ENCODE measurements at regions not wholly inside any gene's neighbourhood (a gene's known extent, or its start where the extent isn't known, plus 50 kb on each side); places are given as distances from the start of the nearest gene placed in this dataset.

- DNase-seq (ENCODE audit: low read depth, low spot score) = no peak
- no peak for TF ChIP-seq YY1 (IDR thresholded peaks at IDR 0.05; ENCODE audit: insufficient read depth, insufficient read length)
- TF ChIP-seq SUZ12 (IDR thresholded peaks at IDR 0.05; ENCODE audit: extremely low read depth, insufficient read depth, insufficient read length) = no peak
Measured at GRCh38 chr6:91877994-91878393, 1291.1 kb upstream of the MAP3K7 start.

GRCh38 chr6:91874971-91875370 is 1288.1 kb upstream of the MAP3K7 start:
- DNase-seq (ENCODE audit: low read depth, low spot score) = no peak
- TF ChIP-seq YY1 (IDR thresholded peaks at IDR 0.05; ENCODE audit: insufficient read depth, insufficient read length) (no peak), ZNF274 (IDR thresholded peaks at IDR 0.05; ENCODE audit: low read depth, low read length) (no peak), SUZ12 (IDR thresholded peaks at IDR 0.05; ENCODE audit: extremely low read depth, insufficient read depth, insufficient read length) (no peak)
- Histone ChIP-seq H3K4me1 (ENCODE audit: insufficient read depth, insufficient read length) (no peaks in the 10 kb centered on the region), H3K9ac (ENCODE audit: insufficient read length, low read depth) (no peak overlapping the region), H3K36me3 (ENCODE audit: insufficient read depth, insufficient read length, low read length) (no peaks in the 10 kb centered on the region), H3K4me3 (ENCODE audit: insufficient read length, low read depth) (no peak overlapping the region), H3K9me3 (ENCODE audit: insufficient read depth, low read length) (no peaks in the 10 kb centered on the region), H3K27me3 (ENCODE audit: insufficient read depth, insufficient read length) (no peaks in the 10 kb centered on the region)

More at GRCh38 chr6:91877994-91878393, 1291.1 kb upstream of the MAP3K7 start:
- Histone ChIP-seq H3K36me3 (ENCODE audit: insufficient read depth, insufficient read length, low read length) (no peaks in the 10 kb centered on the region), H3K27me3 (ENCODE audit: insufficient read depth, insufficient read length) (no peaks in the 10 kb centered on the region), H3K4me3 (ENCODE audit: insufficient read length, low read depth) (no peak overlapping the region), H3K9me3 (ENCODE audit: insufficient read depth, low read length) (no peaks in the 10 kb centered on the region), H3K4me1 (ENCODE audit: insufficient read depth, insufficient read length) (no peaks in the 10 kb centered on the region), H3K9ac (ENCODE audit: insufficient read length, low read depth) (no peak overlapping the region)

GRCh38 chr6:91868539-91869202 is 1281.8 kb upstream of the MAP3K7 start:
- no peaks in the 10 kb centered on the region for H3K27me3 ChIP-seq (ENCODE audit: insufficient read depth, insufficient read length)
- DNase-seq (ENCODE audit: low read depth, low spot score) = no peak
- no peak for TF ChIP-seq YY1 (IDR thresholded peaks at IDR 0.05; ENCODE audit: insufficient read depth, insufficient read length)
- TF ChIP-seq SUZ12 (IDR thresholded peaks at IDR 0.05; ENCODE audit: extremely low read depth, insufficient read depth, insufficient read length) = no peak
- no peak for TF ChIP-seq ZNF274 (IDR thresholded peaks at IDR 0.05; ENCODE audit: low read depth, low read length)
- no peak overlapping the region for H3K4me3 ChIP-seq (ENCODE audit: insufficient read length, low read depth)
- no peak overlapping the region for H3K9ac ChIP-seq (ENCODE audit: insufficient read length, low read depth)
- H3K36me3 ChIP-seq (ENCODE audit: insufficient read depth, insufficient read length, low read length) = no peaks in the 10 kb centered on the region
- no peaks in the 10 kb centered on the region for H3K4me1 ChIP-seq (ENCODE audit: insufficient read depth, insufficient read length)
- H3K9me3 ChIP-seq (ENCODE audit: insufficient read depth, low read length) = no peaks in the 10 kb centered on the region

- Histone ChIP-seq H3K4me1 (ENCODE audit: insufficient read depth, insufficient read length) (no peaks in the 10 kb centered on the region), H3K9me3 (ENCODE audit: insufficient read depth, low read length) (no peaks in the 10 kb centered on the region), H3K27me3 (ENCODE audit: insufficient read depth, insufficient read length) (no peaks in the 10 kb centered on the region), H3K9ac (ENCODE audit: insufficient read length, low read depth) (no peak overlapping the region), H3K36me3 (ENCODE audit: insufficient read depth, insufficient read length, low read length) (no peaks in the 10 kb centered on the region), H3K4me3 (ENCODE audit: insufficient read length, low read depth) (no peak overlapping the region)
- no peak for DNase-seq (ENCODE audit: low read depth, low spot score)
- TF ChIP-seq YY1 (IDR thresholded peaks at IDR 0.05; ENCODE audit: insufficient read depth, insufficient read length) (no peak), SUZ12 (IDR thresholded peaks at IDR 0.05; ENCODE audit: extremely low read depth, insufficient read depth, insufficient read length) (no peak), ZNF274 (IDR thresholded peaks at IDR 0.05; ENCODE audit: low read depth, low read length) (no peak)
Measured at GRCh38 chr6:91865889-91866288, 1279.0 kb upstream of the MAP3K7 start.

GRCh38 chr6:91864911-91865310 is 1278.0 kb upstream of the MAP3K7 start:
- DNase-seq (ENCODE audit: low read depth, low spot score) = no peak

GRCh38 chr6:91860541-91861335 is 1273.9 kb upstream of the MAP3K7 start:
- TF ChIP-seq ZNF274 (IDR thresholded peaks at IDR 0.05; ENCODE audit: low read depth, low read length) = no peak
- TF ChIP-seq YY1 (IDR thresholded peaks at IDR 0.05; ENCODE audit: insufficient read depth, insufficient read length) = no peak
- no peak for TF ChIP-seq SUZ12 (IDR thresholded peaks at IDR 0.05; ENCODE audit: extremely low read depth, insufficient read depth, insufficient read length)
- no peaks in the 10 kb centered on the region for H3K36me3 ChIP-seq (ENCODE audit: insufficient read depth, insufficient read length, low read length)
- no peaks in the 10 kb centered on the region for H3K9me3 ChIP-seq (ENCODE audit: insufficient read depth, low read length)
- no peak overlapping the region for H3K4me3 ChIP-seq (ENCODE audit: insufficient read length, low read depth)
- H3K9ac ChIP-seq (ENCODE audit: insufficient read length, low read depth) = no peak overlapping the region
- no peaks in the 10 kb centered on the region for H3K4me1 ChIP-seq (ENCODE audit: insufficient read depth, insufficient read length)
- H3K27me3 ChIP-seq (ENCODE audit: insufficient read depth, insufficient read length) = no peaks in the 10 kb centered on the region
- DNase-seq (ENCODE audit: low read depth, low spot score) = no peak

More at GRCh38 chr6:91864911-91865310, 1278.0 kb upstream of the MAP3K7 start:
- no peaks in the 10 kb centered on the region for H3K9me3 ChIP-seq (ENCODE audit: insufficient read depth, low read length)
- H3K9ac ChIP-seq (ENCODE audit: insufficient read length, low read depth) = no peak overlapping the region
- no peak for TF ChIP-seq YY1 (IDR thresholded peaks at IDR 0.05; ENCODE audit: insufficient read depth, insufficient read length)
- TF ChIP-seq ZNF274 (IDR thresholded peaks at IDR 0.05; ENCODE audit: low read depth, low read length) = no peak
- TF ChIP-seq SUZ12 (IDR thresholded peaks at IDR 0.05; ENCODE audit: extremely low read depth, insufficient read depth, insufficient read length) = no peak
- H3K36me3 ChIP-seq (ENCODE audit: insufficient read depth, insufficient read length, low read length) = no peaks in the 10 kb centered on the region
- H3K4me1 ChIP-seq (ENCODE audit: insufficient read depth, insufficient read length) = no peaks in the 10 kb centered on the region
- no peak overlapping the region for H3K4me3 ChIP-seq (ENCODE audit: insufficient read length, low read depth)
- no peaks in the 10 kb centered on the region for H3K27me3 ChIP-seq (ENCODE audit: insufficient read depth, insufficient read length)

- TF ChIP-seq YY1 (IDR thresholded peaks at IDR 0.05; ENCODE audit: insufficient read depth, insufficient read length) (no peak), SUZ12 (IDR thresholded peaks at IDR 0.05; ENCODE audit: extremely low read depth, insufficient read depth, insufficient read length) (no peak), ZNF274 (IDR thresholded peaks at IDR 0.05; ENCODE audit: low read depth, low read length) (no peak)
- Histone ChIP-seq H3K36me3 (ENCODE audit: insufficient read depth, insufficient read length, low read length) (no peaks in the 10 kb centered on the region), H3K9me3 (ENCODE audit: insufficient read depth, low read length) (no peaks in the 10 kb centered on the region), H3K27me3 (ENCODE audit: insufficient read depth, insufficient read length) (no peaks in the 10 kb centered on the region), H3K4me1 (ENCODE audit: insufficient read depth, insufficient read length) (no peaks in the 10 kb centered on the region), H3K9ac (ENCODE audit: insufficient read length, low read depth) (no peak overlapping the region), H3K4me3 (ENCODE audit: insufficient read length, low read depth) (no peak overlapping the region)
- no peak for DNase-seq (ENCODE audit: low read depth, low spot score)
Measured at GRCh38 chr6:91852252-91852651, 1265.4 kb upstream of the MAP3K7 start.
